GM21723 (cell line): ENCODE measurements at regions not wholly inside any gene's neighbourhood (a gene's known extent, or its start where the extent isn't known, plus 50 kb on each side); places are given as distances from the start of the nearest gene placed in this dataset.

Source experiments
- ATAC-seq: cut with Tn5 transposase; IDR thresholded peaks from one replicate; pipeline ENCODE4 v1.9.1; 2021; ENCODE audit warnings: mild to moderate bottlenecking, moderate library complexity; ENCODE audit not compliant: unreplicated experiment

- no peak for ATAC-seq
Observed at GRCh38 chr10:128461991-128462390, 335.8 kb upstream of the MKI67 start.

- ATAC-seq: no peak
Observed at GRCh38 chr10:128462844-128463243, 336.6 kb upstream of the MKI67 start.

GRCh38 chr10:128463991-128464760, 338.0 kb upstream of the MKI67 start:
- no peak for ATAC-seq

- no peak for ATAC-seq
Observed at GRCh38 chr10:128465697-128466096, 339.5 kb upstream of the MKI67 start.

- ATAC-seq: no peak
Observed at GRCh38 chr10:128466831-128467371, 340.7 kb upstream of the MKI67 start.

GRCh38 chr10:128468462-128468861, 342.2 kb upstream of the MKI67 start:
- no peak for ATAC-seq

GRCh38 chr10:128469515-128469914, 343.3 kb upstream of the MKI67 start:
- ATAC-seq: no peak

- ATAC-seq: no peak
Observed at GRCh38 chr10:128470321-128470965, 344.2 kb upstream of the MKI67 start.

GRCh38 chr10:128471151-128471550, 344.9 kb upstream of the MKI67 start:
- ATAC-seq: no peak

- ATAC-seq: no peak
Observed at GRCh38 chr10:128472196-128472595, 346.0 kb upstream of the MKI67 start.

- ATAC-seq: no peak
Observed at GRCh38 chr10:128473396-128473795, 347.2 kb upstream of the MKI67 start.

GRCh38 chr10:128473911-128474310, 347.7 kb upstream of the MKI67 start:
- no peak for ATAC-seq

- no peak for ATAC-seq
Observed at GRCh38 chr10:128474571-128474970, 348.3 kb upstream of the MKI67 start.

- ATAC-seq: no peak
Observed at GRCh38 chr10:128475686-128476367, 349.6 kb upstream of the MKI67 start.

- no peak for ATAC-seq
Observed at GRCh38 chr10:128476368-128476725, 350.1 kb upstream of the MKI67 start.

GRCh38 chr10:128476845-128477244, 350.6 kb upstream of the MKI67 start:
- no peak for ATAC-seq

GRCh38 chr10:128480601-128481000, 354.4 kb upstream of the MKI67 start:
- ATAC-seq: no peak

- ATAC-seq: no peak
Observed at GRCh38 chr10:128481152-128481840, 355.1 kb upstream of the MKI67 start.

GRCh38 chr10:128482052-128482451, 355.8 kb upstream of the MKI67 start:
- ATAC-seq: no peak

- no peak for ATAC-seq
Observed at GRCh38 chr10:128483216-128483615, 357.0 kb upstream of the MKI67 start.

- ATAC-seq: no peak
Observed at GRCh38 chr10:128484041-128484440, 357.8 kb upstream of the MKI67 start.
